CD4-positive, alpha-beta T cell treated with Interleukin-4 for 1 hour (primary cell): ENCODE measurements at regions not wholly inside any gene's neighbourhood (a gene's known extent, or its start where the extent isn't known, plus 50 kb on each side); places are given as distances from the start of the nearest gene placed in this dataset.
A peak's percentile ranks its signal among the peaks of the same experiment; 100 is the strongest.

ENCODE experiments used
- DNase-seq, 2 donors: peaks; one replicate each; pipeline ENCODE4 v3.0.0-alpha.2; 2020 to 2022

GRCh38 chr6:14681699-14682487 lies 564.0 kb upstream of the JARID2 start:
- no peak for DNase-seq

GRCh38 chr6:14682812-14683211 lies 563.1 kb upstream of the JARID2 start:
- DNase-seq: no peak

- no peak for DNase-seq
These were observed 556.2 kb upstream of the JARID2 start for GRCh38 chr6:14689639-14690038.

- DNase-seq: no peak
These were observed 555.5 kb upstream of the JARID2 start for GRCh38 chr6:14690120-14691056.

GRCh38 chr6:14692208-14692607 lies 553.7 kb upstream of the JARID2 start:
- DNase-seq: no peak

- DNase-seq: no peak
These were observed 552.3 kb upstream of the JARID2 start for GRCh38 chr6:14693301-14694192.

GRCh38 chr6:14694308-14694707 lies 551.6 kb upstream of the JARID2 start:
- no peak for DNase-seq

- DNase-seq: no peak
These were observed 550.3 kb upstream of the JARID2 start for GRCh38 chr6:14695579-14695978.

GRCh38 chr6:14696367-14696766 lies 549.5 kb upstream of the JARID2 start:
- no peak for DNase-seq

- DNase-seq: no peak
These were observed 548.4 kb upstream of the JARID2 start for GRCh38 chr6:14697427-14697826.

GRCh38 chr6:14699803-14700601 lies 545.9 kb upstream of the JARID2 start:
- DNase-seq: no peak

GRCh38 chr6:14701946-14702345 lies 543.9 kb upstream of the JARID2 start:
- no peak for DNase-seq

- DNase-seq: no peak
These were observed 543.2 kb upstream of the JARID2 start for GRCh38 chr6:14702678-14703077.

GRCh38 chr6:14703586-14703985 lies 542.3 kb upstream of the JARID2 start:
- DNase-seq: no peak

- no peak for DNase-seq
These were observed 541.2 kb upstream of the JARID2 start for GRCh38 chr6:14704383-14705271.

- no peak for DNase-seq
These were observed 540.0 kb upstream of the JARID2 start for GRCh38 chr6:14705841-14706377.

GRCh38 chr6:14706378-14706929 lies 539.4 kb upstream of the JARID2 start:
- DNase-seq: peak in 1 of 2 donors; percentile 45

GRCh38 chr6:14707276-14707675 lies 538.6 kb upstream of the JARID2 start:
- DNase-seq: no peak

- no peak for DNase-seq
These were observed 537.9 kb upstream of the JARID2 start for GRCh38 chr6:14707971-14708465.

GRCh38 chr6:14709066-14709670 lies 536.7 kb upstream of the JARID2 start:
- no peak for DNase-seq
